ENCODE measurements at regions not wholly inside any gene's neighbourhood (a gene's known extent, or its start where the extent isn't known, plus 50 kb on each side); places are given as distances from the start of the nearest gene placed in this dataset.
"Not testable (repeated sequence)": the region's sequence is repeated elsewhere in the genome, so short reads cannot be mapped to it uniquely, and the experiment has no call there.

DNA sequence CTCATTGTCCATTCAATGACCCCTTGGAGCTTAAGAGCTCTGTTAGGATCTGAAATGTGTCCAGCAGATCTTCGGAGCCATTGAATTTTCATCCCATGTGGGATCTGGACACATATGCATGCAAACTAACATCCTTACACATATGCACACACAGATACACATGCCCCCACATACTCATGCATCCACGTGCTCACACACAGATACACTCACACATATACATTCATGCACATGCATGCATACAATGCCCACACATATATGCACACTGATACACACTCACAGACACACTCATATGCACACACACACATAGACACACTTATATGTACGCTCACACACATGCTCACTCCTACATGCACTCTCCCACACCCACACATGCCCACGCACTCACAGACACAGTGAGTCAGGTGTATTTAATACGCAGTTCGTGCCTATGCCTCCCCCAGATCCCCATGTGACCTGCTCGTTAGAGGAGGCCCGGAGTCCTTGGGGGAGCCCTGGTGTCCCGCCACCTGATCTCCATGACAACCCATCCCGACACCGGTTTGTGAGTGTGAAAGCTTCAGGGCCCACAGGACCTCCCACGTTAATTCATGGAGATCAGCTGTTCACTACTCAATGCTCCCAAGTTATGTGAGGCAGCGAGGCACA lies 121.9 kb upstream of the SULF2 start:
- no peak for DNase-seq

DNA sequence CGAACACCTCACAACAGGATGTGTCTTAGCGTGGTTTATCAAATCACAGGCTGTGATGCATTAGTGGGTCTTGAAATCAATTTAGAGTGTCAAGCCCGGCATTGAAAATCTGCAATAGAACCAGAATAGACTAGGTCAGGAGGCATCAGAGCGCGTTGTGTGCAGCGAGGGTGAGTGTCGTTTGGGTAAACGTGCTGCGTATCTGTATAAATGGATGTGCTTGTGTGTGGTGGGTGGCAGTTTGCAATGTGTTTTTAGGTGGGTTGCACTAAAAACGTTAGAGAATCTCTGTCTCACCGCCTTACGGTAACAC lies 121.0 kb upstream of the SULF2 start:
- no peak for DNase-seq

DNA sequence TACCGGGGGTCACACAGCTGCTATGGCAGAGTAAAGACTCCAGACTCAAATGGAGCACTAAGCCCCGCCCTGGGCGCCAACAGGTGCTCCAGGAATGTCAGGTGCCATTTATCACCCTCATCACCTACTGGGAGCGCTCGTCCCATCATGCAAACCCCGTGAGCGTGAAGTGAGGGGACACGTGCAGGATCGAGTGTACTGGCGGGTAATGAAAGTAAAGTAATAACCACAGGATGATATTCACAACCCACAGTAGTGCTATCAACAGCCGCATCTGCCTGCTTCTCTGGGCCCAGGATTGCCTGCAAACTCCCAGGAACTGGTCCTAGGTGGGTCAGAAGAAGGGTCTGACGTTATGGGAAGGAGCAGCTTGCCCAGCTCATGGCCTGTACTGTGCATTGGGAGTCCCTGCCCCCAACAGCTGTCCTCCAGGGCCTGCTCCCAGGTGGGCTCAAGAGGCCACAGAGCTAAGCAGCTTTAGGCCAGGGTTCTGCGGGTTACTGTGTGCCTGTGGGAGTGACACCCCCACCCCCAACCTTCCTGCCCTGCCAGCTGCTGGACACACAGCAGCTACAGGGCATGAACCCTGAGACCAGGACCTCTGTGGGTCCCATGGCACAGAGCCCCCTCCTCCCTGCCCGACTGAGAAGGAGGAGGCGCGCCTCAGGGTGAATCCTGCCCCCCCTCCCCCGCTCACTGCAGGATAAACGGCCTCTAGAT lies 120.5 kb upstream of the SULF2 start:
- DNase-seq, result no peak

DNA sequence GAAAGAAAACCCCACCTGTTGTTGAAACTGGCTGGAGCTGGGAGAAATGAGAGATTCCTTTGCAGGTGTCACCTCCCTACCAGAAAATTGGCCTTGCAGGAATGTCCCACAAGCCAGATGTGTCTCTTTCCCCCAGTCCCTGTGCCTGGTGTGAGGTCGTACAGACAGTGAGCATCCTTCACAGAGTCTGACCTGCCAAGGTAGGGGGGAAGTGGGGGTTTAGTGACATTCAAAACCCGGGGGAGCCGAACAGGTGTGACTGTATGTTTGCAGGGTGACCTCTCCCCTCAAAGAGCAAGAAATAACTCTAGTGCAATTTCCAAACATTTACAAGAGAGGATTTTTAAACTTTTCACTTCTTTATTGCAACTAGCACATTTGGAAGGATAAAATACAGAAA lies 117.7 kb upstream of the SULF2 start:
- not testable (repeated sequence) for DNase-seq

DNA sequence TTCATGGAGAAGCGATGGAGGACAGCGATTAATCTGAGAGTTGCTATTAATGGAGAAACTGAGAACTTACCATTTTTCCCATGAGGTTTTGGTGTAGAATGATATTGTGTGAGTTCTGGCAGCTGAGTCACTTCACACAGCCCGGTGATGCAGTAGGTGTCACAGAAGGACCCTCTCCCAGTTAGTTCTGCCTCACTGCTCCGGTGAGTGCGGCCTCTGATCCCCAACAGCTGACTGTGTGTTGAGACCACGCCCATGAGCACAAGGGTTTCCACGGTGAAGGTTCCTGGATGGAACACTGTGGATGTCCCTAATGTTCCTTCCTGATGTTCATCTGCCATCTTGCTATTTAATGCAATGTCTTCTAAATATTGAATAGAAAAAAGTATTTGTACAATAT lies 114.0 kb upstream of the SULF2 start:
- DNase-seq, result not testable (repeated sequence)

DNA sequence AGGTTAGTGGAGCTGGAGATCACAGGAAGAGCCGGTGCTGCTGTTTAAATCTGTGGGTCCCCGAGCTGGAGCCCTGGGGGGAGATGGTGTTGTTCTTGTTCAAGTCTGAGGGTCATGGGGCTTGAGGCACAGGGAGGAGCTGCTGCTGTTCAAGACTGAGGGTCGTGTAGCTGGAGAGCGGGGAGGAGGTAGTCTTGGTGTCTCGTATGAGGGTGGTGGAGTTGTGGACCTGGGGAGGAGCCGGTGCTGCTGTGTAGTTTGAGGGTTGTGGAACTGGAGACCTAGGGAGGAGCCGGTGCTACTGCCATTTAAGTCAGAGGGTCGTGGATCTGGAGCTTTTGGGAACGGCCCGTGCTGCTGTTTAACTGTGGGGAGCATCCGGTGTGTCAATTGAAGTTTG lies 112.2 kb upstream of the SULF2 start:
- no peak for DNase-seq

DNA sequence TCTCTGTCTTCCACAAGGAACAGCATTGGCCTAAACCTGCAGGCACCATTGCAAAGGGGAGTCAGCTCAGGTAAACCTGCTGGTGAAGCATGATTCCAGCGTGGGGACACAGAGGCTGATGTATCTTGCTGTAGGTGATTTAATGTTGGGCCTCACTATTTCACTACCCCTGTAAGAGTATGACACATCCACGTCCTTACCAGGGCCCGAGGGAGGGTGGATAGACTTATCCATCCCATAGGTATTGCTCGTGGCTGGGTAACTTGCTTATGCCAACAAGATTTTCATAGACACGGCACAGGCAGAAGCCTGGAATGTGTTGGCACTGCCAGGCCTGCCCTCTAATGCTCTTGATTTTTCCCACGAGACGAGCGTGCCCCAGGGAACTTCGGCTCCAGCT lies 107.4 kb upstream of the SULF2 start:
- DNase-seq, result not testable (repeated sequence)

DNA sequence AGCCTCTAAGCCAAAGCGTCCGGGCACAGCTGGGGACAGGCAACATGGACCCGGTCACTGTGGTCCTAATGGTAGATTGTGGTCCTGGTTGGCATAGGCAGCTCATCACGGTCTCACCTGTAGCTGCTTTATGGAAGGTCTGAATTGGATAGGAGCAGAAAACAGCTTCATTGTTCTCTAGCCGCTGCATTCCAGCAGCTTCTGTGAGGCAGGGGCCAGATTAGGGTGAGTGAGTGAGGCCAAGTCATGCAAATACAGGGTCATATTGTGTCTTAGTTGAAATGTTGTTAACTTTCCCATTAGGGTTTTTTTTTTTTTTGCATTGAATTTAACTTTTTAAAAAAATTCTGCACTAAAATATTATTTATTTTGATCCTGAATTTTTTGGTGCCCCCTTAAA lies 105.4 kb upstream of the SULF2 start:
- not testable (repeated sequence) for DNase-seq

DNA sequence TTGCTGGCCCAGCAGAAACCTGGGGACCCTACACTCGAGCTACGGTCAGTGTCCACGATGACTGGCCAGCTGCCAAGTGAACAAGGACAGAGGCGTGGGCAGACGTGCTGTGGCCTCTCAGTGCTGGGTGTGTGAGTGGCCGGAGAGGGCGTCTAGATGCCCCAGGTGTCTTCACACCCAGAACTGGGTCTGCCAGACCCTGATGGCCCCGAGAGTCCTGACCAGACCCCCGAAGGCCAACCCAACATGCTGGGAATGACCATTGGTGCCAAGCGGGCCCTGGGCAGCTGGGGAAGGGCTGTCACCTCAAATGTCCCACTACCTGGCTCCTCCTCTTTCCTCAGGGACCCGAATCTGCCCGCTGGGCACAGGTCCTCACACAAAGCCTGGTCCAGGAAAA lies 104.5 kb upstream of the SULF2 start:
- not testable (repeated sequence) for DNase-seq

DNA sequence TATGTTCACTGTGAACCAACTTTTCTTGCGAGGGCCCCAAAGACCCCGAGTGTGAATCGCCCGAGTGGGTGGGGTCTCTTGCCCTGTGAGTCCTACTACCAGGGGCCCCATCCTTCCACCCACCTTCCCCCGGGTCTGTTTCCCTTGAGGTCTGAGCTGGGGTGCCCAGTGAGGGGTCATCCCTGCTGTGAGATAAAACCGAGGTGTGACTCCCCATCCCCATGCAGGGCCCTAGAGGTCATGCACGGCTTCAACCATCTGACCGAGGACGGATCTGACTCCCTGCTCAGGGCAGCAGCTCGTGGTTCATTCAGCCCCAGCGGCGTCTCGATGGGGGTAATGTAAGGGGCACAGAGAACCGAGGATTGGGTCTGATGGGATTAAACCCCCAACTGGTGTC lies 103.1 kb upstream of the SULF2 start:
- DNase-seq, result no peak

DNA sequence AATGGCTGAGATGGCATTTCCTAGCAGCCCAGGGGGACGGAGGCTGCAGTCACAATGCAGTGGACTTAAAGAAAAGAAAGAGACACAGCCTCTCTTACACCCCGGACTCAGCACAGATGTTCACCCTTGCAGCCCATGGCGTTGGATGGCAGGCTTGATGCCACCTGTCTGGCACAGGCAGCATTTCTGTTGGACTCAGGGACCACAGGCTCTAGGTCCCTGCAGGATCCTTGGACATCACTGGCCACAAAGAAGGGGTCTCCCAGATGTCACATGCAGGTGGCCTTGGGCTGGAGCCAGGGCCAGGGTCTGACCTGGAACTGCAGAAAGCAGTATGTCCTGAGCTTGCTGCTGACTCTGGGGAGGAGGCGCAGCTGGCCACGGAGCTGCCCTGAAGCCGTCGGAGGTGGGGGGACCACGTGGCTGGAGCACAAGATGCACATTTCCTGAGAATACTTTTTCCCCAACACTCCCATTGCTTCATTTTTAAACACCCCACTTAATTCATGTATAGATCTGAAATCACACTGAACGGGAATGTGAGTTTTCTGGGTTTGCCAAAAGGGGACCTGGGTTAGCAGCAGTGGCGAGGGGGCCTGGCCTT lies 102.3 kb upstream of the SULF2 start:
- DNase-seq, result no peak

DNA sequence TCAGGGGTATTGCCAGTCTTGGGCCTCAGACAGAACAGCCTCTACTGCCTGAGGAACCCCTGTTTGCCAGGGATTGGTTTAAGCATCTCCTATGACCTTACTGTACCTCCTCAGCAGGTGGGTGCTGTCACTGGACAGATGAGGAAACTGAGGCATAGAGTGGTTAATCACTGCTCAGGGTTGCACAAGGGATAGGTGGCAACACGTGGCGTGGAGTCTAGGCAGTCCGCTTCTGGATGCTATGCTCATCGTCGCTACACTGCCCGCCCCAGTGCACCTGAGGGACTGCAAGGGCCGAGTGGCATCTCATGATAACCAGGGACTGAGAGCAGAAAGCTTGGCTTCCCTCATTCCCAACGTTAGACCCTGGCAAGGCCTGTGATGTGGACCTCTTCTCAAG lies 101.8 kb upstream of the SULF2 start:
- no peak for DNase-seq

DNA sequence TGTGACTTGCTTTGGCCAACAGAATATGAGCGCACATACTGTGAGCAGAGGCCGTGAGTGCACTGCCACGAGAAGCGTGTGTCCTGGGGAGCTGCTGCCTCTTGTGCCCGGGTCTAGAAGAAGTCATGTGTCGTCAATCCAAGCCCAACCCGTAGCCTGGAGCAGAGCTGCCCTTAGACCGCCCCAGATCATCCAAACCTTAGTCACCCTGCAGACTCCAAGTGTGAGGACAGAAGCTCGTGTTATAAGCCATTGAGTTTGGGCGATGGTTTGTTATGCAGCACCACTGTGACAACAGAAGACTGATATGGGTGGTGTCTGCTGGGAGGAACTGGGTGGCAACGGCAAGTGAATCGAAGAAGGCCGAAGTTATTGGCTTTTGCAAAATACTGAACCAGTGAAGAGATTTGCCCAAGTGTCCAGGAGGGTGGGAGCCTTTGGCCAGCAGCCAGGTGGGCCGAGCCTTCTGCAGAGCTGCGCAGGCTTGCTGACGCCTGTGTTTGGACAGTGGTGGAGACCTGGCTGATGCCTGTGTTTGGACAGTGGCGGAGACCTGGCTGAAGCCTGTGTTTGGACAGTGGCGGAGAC lies 101.3 kb upstream of the SULF2 start:
- no peak for DNase-seq

DNA sequence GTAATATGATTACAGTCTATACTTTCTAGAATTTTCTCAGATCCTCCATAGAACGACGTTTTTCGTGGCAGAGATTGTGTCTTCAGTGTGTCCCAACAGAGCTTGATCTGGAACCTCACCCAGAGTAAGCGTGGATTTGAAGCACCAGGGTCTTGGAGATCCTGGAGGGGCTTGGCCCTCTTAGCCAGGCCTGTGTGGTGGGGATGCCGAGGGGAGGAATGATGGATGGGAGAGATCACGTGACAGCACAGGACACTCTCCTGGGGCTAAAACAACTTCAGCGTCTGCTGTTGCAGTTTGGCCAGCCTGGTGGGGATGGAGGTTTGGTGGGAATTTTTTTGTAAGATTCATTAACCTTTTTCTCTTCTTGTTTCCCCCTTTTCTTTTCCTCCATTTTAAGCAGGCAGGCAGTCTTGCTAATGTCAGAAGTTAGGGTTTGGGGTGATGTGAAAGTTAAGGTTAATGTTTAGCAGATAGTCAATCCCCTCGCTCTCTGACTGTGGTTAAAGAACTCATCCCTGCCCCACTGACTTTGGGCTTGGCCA lies 100.7 kb upstream of the SULF2 start:
- no peak for DNase-seq

DNA sequence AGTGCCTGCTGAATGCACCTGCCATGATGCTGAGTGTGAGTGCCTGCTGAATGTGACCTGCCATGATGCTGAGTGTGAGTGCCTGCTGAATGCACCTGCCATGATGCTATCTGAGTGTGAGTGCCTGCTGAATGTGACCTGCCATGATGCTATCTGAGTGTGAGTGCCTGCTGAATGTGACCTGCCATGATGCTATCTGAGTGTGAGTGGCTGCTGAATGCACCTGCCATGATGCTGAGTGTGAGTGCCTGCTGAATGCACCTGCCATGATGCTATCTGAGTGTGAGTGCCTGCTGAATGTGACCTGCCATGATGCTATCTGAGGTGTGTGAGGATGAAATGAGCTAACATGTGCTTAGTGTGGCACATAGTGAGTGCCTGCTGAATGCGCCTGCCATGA lies 98.7 kb upstream of the SULF2 start:
- not testable (repeated sequence) for DNase-seq

DNA sequence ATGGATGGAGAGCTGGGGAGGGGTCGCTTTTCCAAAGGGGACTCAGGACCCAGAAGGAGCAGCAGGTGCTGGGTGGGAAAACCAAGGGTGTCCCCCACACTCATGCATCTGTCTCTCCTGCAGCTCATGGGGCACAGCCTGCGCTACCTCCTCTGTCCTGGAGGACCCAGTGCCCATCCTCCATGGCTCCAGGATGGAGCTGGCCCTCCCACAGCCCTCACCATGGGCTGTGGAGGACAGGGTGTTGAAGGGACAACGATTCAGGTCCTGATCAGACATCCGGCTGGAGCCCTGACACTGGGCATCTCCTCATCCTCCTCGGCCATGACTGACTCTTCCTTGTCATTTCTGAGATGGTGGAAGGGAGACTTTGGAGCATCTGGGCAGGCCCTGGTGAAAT lies 97.9 kb upstream of the SULF2 start:
- no peak for DNase-seq

DNA sequence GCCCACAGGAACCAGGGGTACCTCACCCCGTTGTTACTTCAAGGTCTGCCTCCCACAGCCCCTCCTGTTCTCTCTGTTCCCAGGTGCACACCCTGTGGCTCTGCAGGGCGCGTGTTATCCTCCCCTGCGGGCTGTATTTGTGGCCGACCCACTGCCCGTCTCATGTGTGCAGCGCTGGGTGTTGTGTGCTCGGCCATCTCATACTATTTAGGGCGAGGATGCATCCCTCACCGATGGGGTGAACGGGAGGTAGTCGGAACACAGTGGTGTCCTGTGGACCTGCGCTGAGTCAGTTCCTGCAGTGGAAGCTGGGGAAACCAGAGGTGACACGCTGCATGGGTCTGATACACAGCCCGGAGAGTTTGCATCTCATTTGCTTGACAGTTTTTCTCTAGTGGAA lies 94.5 kb upstream of the SULF2 start:
- DNase-seq, result no peak

DNA sequence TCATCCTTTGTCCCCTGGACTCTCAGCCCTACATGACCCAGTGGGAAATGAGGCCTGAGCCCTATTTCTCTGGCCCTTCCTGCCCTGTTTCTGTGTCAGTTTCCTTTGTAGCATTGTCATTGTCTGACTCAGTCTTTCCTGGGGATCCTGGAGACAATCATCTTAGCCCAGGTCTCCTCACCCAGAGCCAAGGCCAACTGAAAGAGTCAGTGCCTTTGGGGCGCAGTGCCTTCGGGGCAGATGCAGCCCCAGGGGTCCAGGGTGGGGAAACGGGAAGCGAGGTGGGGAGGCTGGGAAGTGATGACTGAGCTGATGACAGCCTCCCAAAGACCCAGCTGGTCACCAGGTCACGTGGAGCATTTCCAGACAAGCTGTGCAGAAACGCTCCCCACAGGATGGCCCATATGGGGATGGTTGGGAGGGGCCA lies 93.3 kb upstream of the SULF2 start:
- DNase-seq, result peak; percentile 54

DNA sequence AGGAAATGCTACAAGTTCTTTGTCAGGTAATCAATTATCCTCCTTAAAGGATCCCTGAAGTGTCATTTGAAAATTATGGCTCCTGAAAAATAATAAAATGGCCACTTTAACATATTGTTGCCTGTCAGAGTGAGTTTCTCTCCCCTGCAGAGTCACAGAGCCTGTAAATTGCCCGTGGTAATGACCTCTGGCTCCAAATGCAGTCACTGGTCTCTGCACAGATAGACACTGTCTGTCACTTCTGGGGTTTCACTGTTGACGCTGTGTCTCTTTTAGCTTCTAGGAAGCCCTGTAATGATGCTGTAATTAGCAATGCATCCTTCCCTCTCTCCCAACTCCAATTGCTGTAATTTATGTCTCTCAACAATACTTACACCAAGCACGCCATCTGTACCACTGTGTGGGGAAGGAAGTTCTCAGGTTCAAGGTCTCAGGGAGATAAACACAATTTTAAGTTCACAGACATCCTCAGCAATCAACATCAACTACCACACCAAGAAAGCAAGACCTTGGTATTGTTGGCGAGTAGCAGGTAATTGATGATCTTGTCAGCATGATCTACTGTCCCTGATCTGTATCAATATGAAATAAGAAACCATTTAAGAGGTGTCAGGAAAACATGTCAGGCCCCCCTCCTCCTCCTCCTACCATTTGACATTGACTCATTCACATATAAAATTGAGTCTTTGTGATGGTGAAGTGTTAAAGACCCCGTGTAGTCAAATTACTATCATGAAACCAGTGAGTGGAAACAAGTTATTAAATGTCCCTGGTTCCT lies 91.2 kb upstream of the SULF2 start:
- DNase-seq, result no peak

DNA sequence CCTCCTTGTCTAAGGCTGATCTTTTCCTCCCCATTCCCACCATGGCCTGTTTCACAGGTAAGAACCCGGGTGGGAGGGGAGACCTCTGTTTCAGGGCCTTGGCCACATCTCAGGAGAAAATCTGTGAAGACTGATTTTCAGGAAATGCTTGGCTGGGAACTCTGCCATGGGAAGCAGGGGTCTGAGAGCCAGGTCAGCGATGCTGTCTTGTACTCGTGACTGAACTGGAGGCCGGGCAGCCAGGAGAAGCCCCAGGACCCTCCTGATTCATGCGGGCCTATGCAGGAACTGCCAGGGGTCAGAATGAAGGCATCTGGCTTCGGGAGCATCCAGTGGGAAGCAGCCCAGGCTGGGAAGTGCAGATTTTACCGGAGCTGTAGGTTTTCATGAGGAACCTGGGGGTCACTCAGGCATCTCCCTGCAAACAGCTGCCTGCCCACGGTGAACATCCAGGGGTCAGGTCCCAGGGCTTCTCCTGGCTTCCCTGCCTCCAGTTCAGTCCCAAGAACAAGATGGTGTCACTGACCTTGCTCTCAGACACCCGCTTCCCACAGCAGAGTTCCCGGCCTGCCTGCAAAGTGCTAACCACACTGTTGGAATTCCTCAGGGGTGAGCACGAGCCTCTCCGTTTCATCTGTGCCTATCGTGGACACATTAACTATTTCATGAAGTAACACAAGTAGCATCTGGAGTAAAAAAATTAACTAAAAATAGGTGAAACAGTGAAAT lies 90.2 kb upstream of the SULF2 start:
- no peak for DNase-seq

DNA sequence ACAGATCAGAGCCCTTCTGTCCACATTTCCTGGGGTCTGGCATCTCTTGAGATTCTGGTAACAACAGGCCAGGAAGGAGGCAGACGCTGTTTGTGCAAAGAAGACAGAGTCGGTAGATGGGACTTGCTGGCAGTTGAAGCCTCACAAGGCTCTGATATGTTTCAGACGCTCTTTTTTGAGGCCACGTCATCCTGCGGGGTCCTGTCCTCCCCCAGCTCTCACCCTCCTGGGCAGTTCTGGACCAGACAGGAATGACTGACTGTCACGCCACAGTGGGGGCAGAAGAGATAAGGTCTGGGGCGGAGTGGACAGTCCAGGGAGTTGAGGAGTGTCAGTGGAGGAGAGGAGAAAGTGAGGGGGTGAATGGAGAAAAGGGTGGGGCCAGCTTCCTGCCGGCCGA lies 87.1 kb upstream of the SULF2 start:
- DNase-seq, result no peak

DNA sequence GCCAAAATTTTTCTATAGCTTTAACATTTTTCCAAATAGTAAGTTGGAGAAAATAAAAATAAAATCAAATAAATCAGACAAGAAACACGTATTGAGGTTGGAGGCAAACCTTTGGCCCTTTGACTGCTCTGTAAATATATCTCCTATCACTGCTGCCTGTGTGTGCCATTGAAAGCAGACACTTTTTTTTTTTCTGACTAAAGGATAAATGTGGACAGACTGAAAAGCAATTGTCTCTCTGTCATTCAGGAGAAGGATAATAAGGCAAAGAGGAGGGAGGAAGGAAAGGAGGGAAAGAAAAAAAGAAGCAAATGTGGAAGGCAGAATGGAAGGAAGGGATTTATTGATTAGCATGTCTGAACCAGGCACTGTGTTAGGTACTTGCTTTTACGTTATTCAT lies 85.2 kb upstream of the SULF2 start:
- no peak for DNase-seq

DNA sequence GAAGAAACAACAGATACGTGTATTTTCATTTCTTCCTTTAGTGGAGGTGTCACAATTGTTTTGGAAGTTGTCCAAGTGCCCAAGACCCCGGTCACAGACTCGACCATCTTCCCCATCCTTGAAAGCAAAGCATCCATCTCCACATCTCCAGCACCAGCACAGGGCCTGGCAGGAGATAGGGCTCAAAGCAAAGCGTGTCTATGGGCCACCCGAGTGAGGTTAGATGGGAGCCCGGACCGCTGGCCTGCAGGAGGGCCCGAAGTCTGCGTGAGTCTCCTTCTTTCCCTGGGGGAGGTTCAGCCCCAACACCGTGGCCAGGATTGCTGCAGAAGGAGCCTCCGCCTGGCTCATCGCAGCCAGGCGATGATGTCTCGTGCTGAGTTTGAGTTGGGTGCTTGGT lies 83.5 kb upstream of the SULF2 start:
- DNase-seq, result no peak
